ENCODE measurements at regions not wholly inside any gene's neighbourhood (a gene's known extent, or its start where the extent isn't known, plus 50 kb on each side); places are given as distances from the start of the nearest gene placed in this dataset.

DNA sequence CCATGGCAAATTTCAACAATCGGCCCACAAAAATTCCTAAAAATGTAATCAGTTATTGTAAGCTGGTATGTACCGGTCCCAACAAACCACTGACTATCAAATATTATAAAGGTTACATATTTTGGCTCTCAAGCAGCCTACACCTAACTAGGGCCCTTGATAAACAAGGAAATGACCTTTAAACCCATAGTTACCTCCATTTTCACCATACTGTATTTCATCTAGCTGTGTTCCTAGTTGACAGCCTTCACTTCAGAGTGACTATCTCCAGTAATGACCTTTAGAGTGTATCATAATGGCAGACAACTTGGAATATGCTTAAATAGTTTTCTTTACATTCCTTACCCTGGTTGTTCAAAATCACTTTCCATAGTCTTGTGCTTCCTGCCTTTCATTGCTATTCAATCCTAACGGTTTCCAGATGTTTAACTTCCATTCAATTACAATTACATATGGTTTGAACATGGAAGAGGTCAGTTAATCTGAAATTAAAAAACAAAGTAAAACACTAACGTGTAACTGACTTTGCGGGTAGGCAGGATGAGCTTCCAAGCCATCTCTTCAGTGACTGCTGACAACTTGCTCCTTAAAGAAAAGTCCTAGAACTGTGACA lies 111.9 kb upstream of the TSC22D2 start:
- Histone ChIP-seq H3K79me2 (ENCODE audit: insufficient read depth, low read length) (no peaks in the 10 kb centered on the region), H3K4me2 (ENCODE audit: low read depth, low read length, poor library complexity, severe bottlenecking) (no peak overlapping the region), H3K4me3 (ENCODE audit: insufficient read depth, low read length, poor library complexity, severe bottlenecking) (no peak overlapping the region), H3K27ac (ENCODE audit: low read depth, low read length) (no peak overlapping the region), H3K9me3 (ENCODE audit: insufficient read depth, low read length) (no peaks in the 10 kb centered on the region), H3K36me3 (ENCODE audit: low read length) (no peaks in the 10 kb centered on the region), H2AFZ (ENCODE audit: low read depth, low read length, severe bottlenecking) (no peak overlapping the region), H3K27me3 (ENCODE audit: low read length) (no peaks in the 10 kb centered on the region), H3K9ac (ENCODE audit: low read length) (no peak overlapping the region), H3K9me2 (replicated peaks; ENCODE audit: insufficient read depth, low read length) (no peaks in the 10 kb centered on the region), H4K20me1 (ENCODE audit: low read depth, low read length) (no peaks in the 10 kb centered on the region), H3F3A (ENCODE audit: insufficient read depth) (no peaks in the 10 kb centered on the region)
- no peak for TF ChIP-seq EZH2phosphoT487 (conservative IDR thresholded peaks at IDR 0.05; ENCODE audit: low read length)
- TF ChIP-seq, protein P1, sequence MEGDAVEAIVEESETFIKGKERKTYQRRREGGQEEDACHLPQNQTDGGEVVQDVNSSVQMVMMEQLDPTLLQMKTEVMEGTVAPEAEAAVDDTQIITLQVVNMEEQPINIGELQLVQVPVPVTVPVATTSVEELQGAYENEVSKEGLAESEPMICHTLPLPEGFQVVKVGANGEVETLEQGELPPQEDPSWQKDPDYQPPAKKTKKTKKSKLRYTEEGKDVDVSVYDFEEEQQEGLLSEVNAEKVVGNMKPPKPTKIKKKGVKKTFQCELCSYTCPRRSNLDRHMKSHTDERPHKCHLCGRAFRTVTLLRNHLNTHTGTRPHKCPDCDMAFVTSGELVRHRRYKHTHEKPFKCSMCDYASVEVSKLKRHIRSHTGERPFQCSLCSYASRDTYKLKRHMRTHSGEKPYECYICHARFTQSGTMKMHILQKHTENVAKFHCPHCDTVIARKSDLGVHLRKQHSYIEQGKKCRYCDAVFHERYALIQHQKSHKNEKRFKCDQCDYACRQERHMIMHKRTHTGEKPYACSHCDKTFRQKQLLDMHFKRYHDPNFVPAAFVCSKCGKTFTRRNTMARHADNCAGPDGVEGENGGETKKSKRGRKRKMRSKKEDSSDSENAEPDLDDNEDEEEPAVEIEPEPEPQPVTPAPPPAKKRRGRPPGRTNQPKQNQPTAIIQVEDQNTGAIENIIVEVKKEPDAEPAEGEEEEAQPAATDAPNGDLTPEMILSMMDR (IDR thresholded peaks at IDR 0.05; ENCODE audit: insufficient read depth, low read length, poor library complexity, severe bottlenecking), result no peak

DNA sequence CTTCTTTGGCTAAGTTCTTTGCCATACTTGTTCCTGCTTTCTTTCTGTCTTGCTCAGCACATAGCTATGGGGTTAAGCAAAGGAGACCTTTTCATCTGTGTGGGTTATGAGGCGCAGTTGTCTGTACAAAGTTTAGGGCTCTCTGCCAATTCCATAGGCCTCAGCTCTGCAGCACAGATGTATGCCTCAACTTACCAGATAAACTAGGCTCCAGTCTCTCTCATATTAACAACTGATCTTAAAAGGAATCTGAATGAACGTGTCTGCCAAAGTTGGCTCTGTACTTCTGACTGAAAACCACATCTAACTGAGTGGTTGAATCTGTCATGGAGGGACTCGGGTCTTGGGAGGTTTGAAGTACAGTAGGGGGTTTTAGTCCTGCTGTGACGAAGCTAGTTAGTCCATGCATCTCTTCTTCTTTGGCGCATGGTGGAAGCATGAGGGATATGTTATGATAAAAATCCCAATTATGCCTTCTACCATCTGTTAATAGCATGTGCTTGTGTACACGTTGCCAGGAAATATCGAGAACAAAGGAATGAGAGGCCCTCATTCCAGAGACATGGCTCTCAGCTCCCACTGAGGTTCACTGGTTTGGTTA lies 114.6 kb upstream of the TSC22D2 start:
- H4K20me1 ChIP-seq (ENCODE audit: low read depth, low read length), result no peaks in the 10 kb centered on the region
- H3K9ac ChIP-seq (ENCODE audit: low read length), result no peak overlapping the region
- no peaks in the 10 kb centered on the region for H3K79me2 ChIP-seq (ENCODE audit: insufficient read depth, low read length)
- H3K36me3 ChIP-seq (ENCODE audit: low read length), result no peaks in the 10 kb centered on the region
- no peak overlapping the region for H2AFZ ChIP-seq (ENCODE audit: low read depth, low read length, severe bottlenecking)
- H3K9me3 ChIP-seq (ENCODE audit: insufficient read depth, low read length), result no peaks in the 10 kb centered on the region
- no peak for TF ChIP-seq EZH2phosphoT487 (conservative IDR thresholded peaks at IDR 0.05; ENCODE audit: low read length)
- TF ChIP-seq, protein P1 (IDR thresholded peaks at IDR 0.05; ENCODE audit: insufficient read depth, low read length, poor library complexity, severe bottlenecking), result no peak
- no peaks in the 10 kb centered on the region for H3F3A ChIP-seq (ENCODE audit: insufficient read depth)
- H3K27me3 ChIP-seq (ENCODE audit: low read length), result no peaks in the 10 kb centered on the region
- no peak overlapping the region for H3K4me2 ChIP-seq (ENCODE audit: low read depth, low read length, poor library complexity, severe bottlenecking)
- no peaks in the 10 kb centered on the region for H3K9me2 ChIP-seq (replicated peaks; ENCODE audit: insufficient read depth, low read length)
- H3K4me3 ChIP-seq (ENCODE audit: insufficient read depth, low read length, poor library complexity, severe bottlenecking), result no peak overlapping the region
- H3K27ac ChIP-seq (ENCODE audit: low read depth, low read length), result no peak overlapping the region

DNA sequence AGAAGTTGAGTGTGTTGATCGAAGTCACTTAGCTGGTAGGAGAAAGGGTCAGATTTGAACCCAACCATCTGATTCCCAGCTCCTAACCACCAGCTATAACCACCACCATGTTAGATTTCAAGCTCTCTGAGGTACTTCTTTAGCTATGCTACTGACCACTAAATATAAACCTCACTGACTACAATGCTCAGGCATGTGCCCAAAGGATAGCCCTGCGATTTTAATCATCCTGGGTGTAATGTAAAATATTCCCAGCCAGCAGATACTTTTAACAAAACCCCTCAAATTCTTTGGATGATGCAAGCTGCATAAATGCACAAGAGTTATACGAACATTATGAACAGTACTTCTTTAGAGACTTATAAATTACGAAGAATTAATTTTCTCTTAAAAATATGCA lies 115.2 kb upstream of the TSC22D2 start:
- H3K4me3 ChIP-seq (ENCODE audit: insufficient read depth, low read length, poor library complexity, severe bottlenecking), result no peak overlapping the region
- H4K20me1 ChIP-seq (ENCODE audit: low read depth, low read length), result no peaks in the 10 kb centered on the region
- H3F3A ChIP-seq (ENCODE audit: insufficient read depth), result no peaks in the 10 kb centered on the region
- TF ChIP-seq EZH2phosphoT487 (conservative IDR thresholded peaks at IDR 0.05; ENCODE audit: low read length), result no peak
- TF ChIP-seq, protein P1 (IDR thresholded peaks at IDR 0.05; ENCODE audit: insufficient read depth, low read length, poor library complexity, severe bottlenecking), result no peak
- no peak overlapping the region for H3K27ac ChIP-seq (ENCODE audit: low read depth, low read length)
- H2AFZ ChIP-seq (ENCODE audit: low read depth, low read length, severe bottlenecking), result no peak overlapping the region
- H3K36me3 ChIP-seq (ENCODE audit: low read length), result no peaks in the 10 kb centered on the region
- H3K9me3 ChIP-seq (ENCODE audit: insufficient read depth, low read length), result no peaks in the 10 kb centered on the region
- H3K4me2 ChIP-seq (ENCODE audit: low read depth, low read length, poor library complexity, severe bottlenecking), result no peak overlapping the region
- no peak overlapping the region for H3K9ac ChIP-seq (ENCODE audit: low read length)
- H3K79me2 ChIP-seq (ENCODE audit: insufficient read depth, low read length), result no peaks in the 10 kb centered on the region
- no peaks in the 10 kb centered on the region for H3K9me2 ChIP-seq (replicated peaks; ENCODE audit: insufficient read depth, low read length)
- no peaks in the 10 kb centered on the region for H3K27me3 ChIP-seq (ENCODE audit: low read length)
